ENCODE measurements at regions not wholly inside any gene's neighbourhood (a gene's known extent, or its start where the extent isn't known, plus 50 kb on each side); places are given as distances from the start of the nearest gene placed in this dataset.

GRCh38 chr3:64837986-64838735 lies 150.4 kb upstream of the ADAMTS9 start:
- DNase-seq (ENCODE audit: low spot score), result no peak

- DNase-seq (ENCODE audit: low spot score), result no peak
Measured at GRCh38 chr3:64837126-64837738, 149.4 kb upstream of the ADAMTS9 start.

GRCh38 chr3:64836097-64836496 lies 148.3 kb upstream of the ADAMTS9 start:
- no peak for DNase-seq (ENCODE audit: low spot score)

- DNase-seq (ENCODE audit: low spot score), result no peak
Measured at GRCh38 chr3:64832098-64832497, 144.3 kb upstream of the ADAMTS9 start.

- DNase-seq (ENCODE audit: low spot score), result no peak
Measured at GRCh38 chr3:64830681-64831080, 142.9 kb upstream of the ADAMTS9 start.

GRCh38 chr3:64829331-64829730 lies 141.5 kb upstream of the ADAMTS9 start:
- no peak for DNase-seq (ENCODE audit: low spot score)

- no peak for DNase-seq (ENCODE audit: low spot score)
Measured at GRCh38 chr3:64828276-64828675, 140.5 kb upstream of the ADAMTS9 start.

GRCh38 chr3:64827431-64827830 lies 139.6 kb upstream of the ADAMTS9 start:
- DNase-seq (ENCODE audit: low spot score), result no peak

GRCh38 chr3:64827019-64827418 lies 139.2 kb upstream of the ADAMTS9 start:
- no peak for DNase-seq (ENCODE audit: low spot score)

GRCh38 chr3:64825404-64826120 lies 137.8 kb upstream of the ADAMTS9 start:
- DNase-seq (ENCODE audit: low spot score), result no peak

- no peak for DNase-seq (ENCODE audit: low spot score)
Measured at GRCh38 chr3:64824394-64824909, 136.7 kb upstream of the ADAMTS9 start.

GRCh38 chr3:64818196-64818595 lies 130.4 kb upstream of the ADAMTS9 start:
- DNase-seq (ENCODE audit: low spot score), result no peak

- DNase-seq (ENCODE audit: low spot score), result no peak
Measured at GRCh38 chr3:64816355-64816754, 128.6 kb upstream of the ADAMTS9 start.

- DNase-seq (ENCODE audit: low spot score), result no peak
Measured at GRCh38 chr3:64815789-64816188, 128.0 kb upstream of the ADAMTS9 start.

GRCh38 chr3:64815195-64815631 lies 127.4 kb upstream of the ADAMTS9 start:
- DNase-seq (ENCODE audit: low spot score), result no peak

- no peak for DNase-seq (ENCODE audit: low spot score)
Measured at GRCh38 chr3:64814351-64814750, 126.6 kb upstream of the ADAMTS9 start.

- DNase-seq (ENCODE audit: low spot score), result no peak
Measured at GRCh38 chr3:64813326-64813725, 125.5 kb upstream of the ADAMTS9 start.

GRCh38 chr3:64809086-64809485 lies 121.3 kb upstream of the ADAMTS9 start:
- DNase-seq (ENCODE audit: low spot score), result no peak

- DNase-seq (ENCODE audit: low spot score), result no peak
Measured at GRCh38 chr3:64808061-64808460, 120.3 kb upstream of the ADAMTS9 start.

- no peak for DNase-seq (ENCODE audit: low spot score)
Measured at GRCh38 chr3:64806668-64807605, 119.1 kb upstream of the ADAMTS9 start.

GRCh38 chr3:64805978-64806377 lies 118.2 kb upstream of the ADAMTS9 start:
- DNase-seq (ENCODE audit: low spot score), result no peak

GRCh38 chr3:64805248-64805647 lies 117.4 kb upstream of the ADAMTS9 start:
- no peak for DNase-seq (ENCODE audit: low spot score)

All from cerebellar cortex (tissue), 1 donor.